SK-N-SH (cell line): ENCODE measurements at regions not wholly inside any gene's neighbourhood (a gene's known extent, or its start where the extent isn't known, plus 50 kb on each side); places are given as distances from the start of the nearest gene placed in this dataset.

Experiments
- CTCF ChIP-seq: fragments of 200-600 bp; sonication (generic); IDR thresholded peaks from 2 replicates; pipeline ENCODE4 v1.6.1; 2017; ENCODE audit warnings: antibody characterized with exemption, mild to moderate bottlenecking, moderate library complexity
- EP300 ChIP-seq, 2 experiments: IDR thresholded peaks; 2 replicates each; pipeline versions ENCODE4 v1.4.0 to v1.6.1; 2012; ENCODE audit warnings: borderline replicate concordance in 1 of 2, low read depth in 1 of 2, low read length in 1 of 2
- EZH2phosphoT487 ChIP-seq: fragments of 200-600 bp; sonication (generic); IDR thresholded peaks from 2 replicates; pipeline ENCODE4 v1.6.1; 2017; ENCODE audit warnings: low read depth, mixed run types, mild to moderate bottlenecking, antibody characterized with exemption, moderate library complexity, borderline replicate concordance
- GABPA ChIP-seq: IDR thresholded peaks from 2 replicates; pipeline ENCODE4 v1.4.0; 2012; ENCODE audit warnings: low read depth, mild to moderate bottlenecking
- GATA2 ChIP-seq: sonication (generic); formaldehyde crosslinking; IDR thresholded peaks from 2 replicates; pipeline ENCODE4 v1.5.0; 2020; ENCODE audit warnings: mild to moderate bottlenecking, missing genetic modification reagents
- MEF2A ChIP-seq: IDR thresholded peaks from 2 replicates; pipeline ENCODE4 v1.4.0; 2012; ENCODE audit warnings: low read depth, borderline replicate concordance
- MXI1 ChIP-seq: IDR thresholded peaks from 2 replicates; pipeline ENCODE4 v1.6.1; 2012; ENCODE audit warnings: mild to moderate bottlenecking, low read depth, low read length, improper control_type of control experiment
- POLR2AphosphoS5 ChIP-seq: IDR thresholded peaks from 2 replicates; pipeline ENCODE4 v1.6.1; 2012; ENCODE audit warnings: low read depth, low read length
- RAD21 ChIP-seq: IDR thresholded peaks from 2 replicates; pipeline ENCODE4 v1.6.1; 2012; ENCODE audit warnings: mild to moderate bottlenecking, low read length

DNA sequence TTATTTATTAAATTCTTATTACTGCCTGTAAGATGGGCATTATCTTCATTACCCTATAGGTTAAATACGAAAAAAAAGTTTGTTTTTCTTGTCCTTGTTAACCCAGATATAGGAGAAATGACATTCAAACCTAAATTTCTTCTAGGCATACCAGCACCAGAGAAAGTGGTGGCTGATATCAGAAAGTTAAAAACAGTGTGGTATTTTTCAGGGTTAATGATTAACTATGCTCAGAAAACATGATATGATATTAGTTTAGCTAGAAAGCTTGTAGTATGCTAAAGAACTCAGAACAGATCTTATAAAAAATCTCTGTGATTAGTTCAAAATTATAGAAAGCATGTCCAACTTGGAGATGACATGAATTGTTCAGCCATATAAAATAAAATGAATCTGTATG lies 630.5 kb upstream of the EPHA6 start:
- TF ChIP-seq CTCF (no peak), POLR2AphosphoS5 (no peak), MXI1 (no peak), EZH2phosphoT487 (no peak), GABPA (no peak), EP300 (IDR thresholded peaks at IDR 0.05; ENCODE audit: borderline replicate concordance in 1 of 2, low read depth in 1 of 2, low read length in 1 of 2) (no peak), GATA2 (CRISPR knock-in tag) (no peak), MEF2A (no peak), RAD21 (no peak)
